Hepatocyte (in vitro differentiated cells): ENCODE measurements at regions not wholly inside any gene's neighbourhood (a gene's known extent, or its start where the extent isn't known, plus 50 kb on each side); places are given as distances from the start of the nearest gene placed in this dataset.

Source experiments
- DNase-seq: peaks from one replicate; pipeline ENCODE4 v3.0.0-alpha.2; 2016; ENCODE audit warnings: low spot score
- H2AFZ ChIP-seq: fragments of 200-600 bp; sonication (generic); 2 replicates; pipeline ENCODE4 v1.6.0; 2016; ENCODE audit warnings: antibody characterized with exemption, mild to moderate bottlenecking
- H3K27ac ChIP-seq: fragments of 200-600 bp; sonication (generic); 2 replicates; pipeline ENCODE4 v1.5.1; 2016; ENCODE audit warnings: mild to moderate bottlenecking
- H3K27me3 ChIP-seq: fragments of 200-600 bp; sonication (generic); 2 replicates; pipeline ENCODE4 v1.6.1; 2016
- H3K36me3 ChIP-seq: fragments of 200-600 bp; sonication (generic); replicated peaks from 2 replicates; pipeline ENCODE4 v1.5.1; 2016; ENCODE audit warnings: low read depth; ENCODE audit not compliant: insufficient read depth
- H3K4me1 ChIP-seq: fragments of 200-600 bp; sonication (generic); 2 replicates; pipeline ENCODE4 v1.5.1; 2016; ENCODE audit warnings: mild to moderate bottlenecking, moderate library complexity; ENCODE audit not compliant: insufficient read depth
- H3K4me2 ChIP-seq: fragments of 200-600 bp; sonication (generic); 2 replicates; pipeline ENCODE4 v1.6.0; 2016
- H3K4me3 ChIP-seq: fragments of 200-600 bp; sonication (generic); 2 replicates; pipeline ENCODE4 v1.5.1; 2016; ENCODE audit warnings: mild to moderate bottlenecking
- H3K79me2 ChIP-seq: fragments of 200-600 bp; sonication (generic); 2 replicates; pipeline ENCODE4 v1.6.0; 2017; ENCODE audit warnings: mild to moderate bottlenecking
- H3K9me2 ChIP-seq: fragments of 200-600 bp; sonication (generic); replicated peaks from 2 replicates; pipeline ENCODE4 v1.6.0; 2017; ENCODE audit warnings: mild to moderate bottlenecking; ENCODE audit not compliant: insufficient read depth
- H3K9me3 ChIP-seq: fragments of 200-600 bp; sonication (generic); 2 replicates; pipeline ENCODE4 v1.5.1; 2016; ENCODE audit warnings: low read depth, mild to moderate bottlenecking
- H4K20me1 ChIP-seq: fragments of 200-600 bp; sonication (generic); 2 replicates; pipeline ENCODE4 v1.6.0; 2016; ENCODE audit warnings: mild to moderate bottlenecking; ENCODE audit not compliant: insufficient read depth, poor library complexity, severe bottlenecking
- CTCF ChIP-seq: fragments of 200-600 bp; sonication (generic); IDR thresholded peaks from 2 replicates; pipeline ENCODE4 v1.5.1; 2016; ENCODE audit warnings: antibody characterized with exemption, mild to moderate bottlenecking; ENCODE audit not compliant: poor library complexity
- EZH2 ChIP-seq: fragments of 200-600 bp; sonication (generic); IDR thresholded peaks from 2 replicates; pipeline ENCODE4 v1.6.1; 2016; ENCODE audit warnings: antibody characterized with exemption, mild to moderate bottlenecking, borderline replicate concordance
- EZH2phosphoT487 ChIP-seq: fragments of 200-600 bp; sonication (generic); IDR thresholded peaks from one replicate; pipeline ENCODE4 v1.6.1; 2018; ENCODE audit warnings: antibody characterized with exemption, mild to moderate bottlenecking, low read depth, moderate library complexity; ENCODE audit not compliant: unreplicated experiment, severe bottlenecking
- WGBS: methylation state at CpG from one replicate; pipeline ENCODE4 v1.1.6; 2016; ENCODE audit warnings: low lambda C conversion rate; ENCODE audit errors: missing lambda C conversion rate; 5-methylcytosine and 5-hydroxymethylcytosine counted together

GRCh38 chr17:56681561-56682266 is 88.2 kb downstream of the NOG start:
- H3K4me1 ChIP-seq = peaks cover 9% of the 10 kb centered on the region
- H4K20me1 ChIP-seq = no peaks in the 10 kb centered on the region
- DNase-seq = peak; percentile 16
- no peak overlapping the region for H2AFZ ChIP-seq
- TF ChIP-seq EZH2 (no peak), EZH2phosphoT487 (no peak), CTCF (no peak)
- H3K9me3 ChIP-seq = no peaks in the 10 kb centered on the region
- peaks cover 50% of the 10 kb centered on the region for H3K27me3 ChIP-seq
- H3K79me2 ChIP-seq = no peaks in the 10 kb centered on the region
- 79% methylated on average over 3 of the region's 3 CpGs for WGBS
- H3K27ac ChIP-seq = no peak overlapping the region
- no peak overlapping the region for H3K4me2 ChIP-seq
- H3K36me3 ChIP-seq = no peaks in the 10 kb centered on the region
- no peak overlapping the region for H3K4me3 ChIP-seq
- no peaks in the 10 kb centered on the region for H3K9me2 ChIP-seq

- Histone ChIP-seq H3K27ac (no peak overlapping the region), H2AFZ (no peak overlapping the region), H3K36me3 (no peaks in the 10 kb centered on the region), H3K4me1 (no peaks in the 10 kb centered on the region), H3K9me3 (no peaks in the 10 kb centered on the region), H3K79me2 (no peaks in the 10 kb centered on the region), H4K20me1 (no peaks in the 10 kb centered on the region), H3K4me3 (no peak overlapping the region), H3K4me2 (no peak overlapping the region), H3K27me3 (peaks cover 7% of the 10 kb centered on the region), H3K9me2 (no peaks in the 10 kb centered on the region)
- WGBS = 81% methylated on average over 1 of the region's 1 CpG
- no peak for TF ChIP-seq EZH2
- TF ChIP-seq EZH2phosphoT487 = no peak
- TF ChIP-seq CTCF = no peak
- DNase-seq = no peak
Measured at GRCh38 chr17:56688151-56688550, 94.7 kb downstream of the NOG start.

GRCh38 chr17:56690441-56691291 is 97.2 kb downstream of the NOG start:
- Histone ChIP-seq H3K27me3 (peaks cover 7% of the 10 kb centered on the region), H4K20me1 (no peaks in the 10 kb centered on the region), H3K9me3 (no peaks in the 10 kb centered on the region), H3K9me2 (no peaks in the 10 kb centered on the region), H3K79me2 (no peaks in the 10 kb centered on the region), H3K4me3 (no peak overlapping the region), H2AFZ (no peak overlapping the region), H3K36me3 (no peaks in the 10 kb centered on the region), H3K27ac (no peak overlapping the region), H3K4me2 (no peak overlapping the region), H3K4me1 (no peaks in the 10 kb centered on the region)
- WGBS = 95% methylated on average over 16 of the region's 16 CpGs
- no peak for DNase-seq
- TF ChIP-seq EZH2phosphoT487 (no peak), CTCF (no peak), EZH2 (no peak)
